GM12878 (cell line): ENCODE measurements at regions not wholly inside any gene's neighbourhood (a gene's known extent, or its start where the extent isn't known, plus 50 kb on each side); places are given as distances from the start of the nearest gene placed in this dataset.

Experiments used
- ATAC-seq: fragments of 200-7000 bp; cut with Tn5 transposase; 3 replicates; pipeline ENCODE4 v1.9.1; 2020; ENCODE audit warnings: mild to moderate bottlenecking, moderate library complexity
- BruUV-seq: library from RNA; stranded (reverse); fragments of 400-500 nt; replicated peaks from 2 replicates; lab custom pipeline; 2021; lab: Mats Ljungman, UMichigan
- CTCF ChIA-PET: fragments of 300-600 bp; sonication (Branson Sonifier 250); formaldehyde crosslinking; extraction: SDS; loops from one replicate; lab custom pipeline; 2021; ENCODE audit warnings: inconsistent platforms; lab: Yijun Ruan, JAX
- POLR2A ChIA-PET: fragments of 350-600 bp; formaldehyde crosslinking; extraction: SDS; loops from one replicate; lab custom pipeline; 2021; ENCODE audit warnings: inconsistent platforms; lab: Charles Lee
- RAD21 ChIA-PET: fragments of 300-600 bp; sonication (Branson Sonifier 250); formaldehyde crosslinking; loops from one replicate; lab custom pipeline; 2023; ENCODE audit warnings: antibody characterized with exemption; ENCODE audit not compliant: unreplicated experiment; lab: Charles Lee
- SMC1A ChIA-PET: fragments of 300-600 bp; sonication (Branson Sonifier 250); formaldehyde crosslinking; loops from one replicate; lab custom pipeline; 2023; ENCODE audit not compliant: unreplicated experiment, uncharacterized antibody; lab: Charles Lee
- DNase-seq: peaks from one replicate; pipeline ENCODE4 v3.0.0-alpha.2; 2011; ENCODE audit warnings: low read depth, low spot score
- FAIRE-seq: peaks from 3 replicates; lab custom pipeline; 2011; peaks lifted over from hg19 to GRCh38; lab: Jason Lieb, UNC
- H2AFZ ChIP-seq: 2 replicates; pipeline ENCODE4 v1.6.0; 2011; ENCODE audit warnings: low read depth, low read length, control low read depth; ENCODE audit not compliant: control insufficient read depth
- H3K27ac ChIP-seq: 2 replicates; pipeline ENCODE4 v1.5.1; 2011; ENCODE audit warnings: control low read depth; ENCODE audit not compliant: control insufficient read depth, insufficient read depth
- H3K27me3 ChIP-seq, 2 experiments: replicated peaks in 1 of 2; 2 replicates each; pipeline versions ENCODE4 v1.6.0 to v1.6.1; 2011; ENCODE audit warnings: low read length in 1 of 2; ENCODE audit not compliant: control insufficient read depth in 2 of 2, insufficient read depth in 2 of 2
- H3K36me3 ChIP-seq, 2 experiments: 2 replicates each; pipeline ENCODE4 v1.5.1; 2011; ENCODE audit warnings: low read length in 1 of 2; ENCODE audit not compliant: control insufficient read depth in 2 of 2, insufficient read depth in 2 of 2
- H3K4me1 ChIP-seq: 2 replicates; pipeline ENCODE4 v1.6.1; 2011; ENCODE audit warnings: mild to moderate bottlenecking, low read length, moderate library complexity, mixed read lengths; ENCODE audit not compliant: control insufficient read depth, insufficient read depth
- H3K4me2 ChIP-seq: 2 replicates; pipeline ENCODE4 v1.6.0; 2011; ENCODE audit warnings: control low read depth; ENCODE audit not compliant: control insufficient read depth, insufficient read depth
- H3K4me3 ChIP-seq: fragments of 200-600 bp; sonication (generic); 2 replicates; pipeline ENCODE4 v1.5.1; 2016
- H3K79me2 ChIP-seq: 2 replicates; pipeline ENCODE4 v1.6.0; 2011; ENCODE audit warnings: low read length; ENCODE audit not compliant: control insufficient read depth, insufficient read depth
- H3K9ac ChIP-seq: 2 replicates; pipeline ENCODE4 v1.8.0; 2011; ENCODE audit warnings: low read length, control low read depth, mixed read lengths; ENCODE audit not compliant: control insufficient read depth, insufficient read depth
- H3K9me3 ChIP-seq: replicated peaks from 3 replicates; pipeline ENCODE4 v1.5.1; 2011; ENCODE audit warnings: mild to moderate bottlenecking, low read length; ENCODE audit not compliant: control insufficient read depth, insufficient read depth
- H4K20me1 ChIP-seq: 2 replicates; pipeline ENCODE4 v1.6.0; 2011; ENCODE audit not compliant: control insufficient read depth, insufficient read depth
- CHD1 ChIP-seq: IDR thresholded peaks from 2 replicates; pipeline ENCODE4 v1.6.1; 2012; ENCODE audit warnings: low read depth, low read length, improper control_type of control experiment
- CREB1 ChIP-seq: IDR thresholded peaks from 2 replicates; pipeline ENCODE4 v1.6.1; 2012; ENCODE audit warnings: low read depth, mild to moderate bottlenecking, inconsistent platforms
- FOXM1 ChIP-seq: IDR thresholded peaks from 2 replicates; pipeline ENCODE4 v1.6.1; 2012; ENCODE audit warnings: low read depth, mild to moderate bottlenecking, inconsistent platforms, low read length, moderate library complexity
- KAT2A ChIP-seq: conservative IDR thresholded peaks from 2 replicates; pipeline ENCODE4 v1.6.1; 2011; ENCODE audit warnings: low read depth, low read length; ENCODE audit not compliant: control insufficient read depth
- KDM1A ChIP-seq: fragments of 200-600 bp; sonication (generic); IDR thresholded peaks from 2 replicates; pipeline ENCODE4 v1.6.1; 2016; ENCODE audit warnings: borderline replicate concordance
- KLF5 ChIP-seq: fragments of 450-650 bp; IDR thresholded peaks from 2 replicates; pipeline ENCODE4 v1.6.1; 2014; ENCODE audit warnings: mild to moderate bottlenecking; ENCODE audit not compliant: partially characterized antibody
- MTA3 ChIP-seq: IDR thresholded peaks from 2 replicates; pipeline ENCODE4 v1.6.1; 2012; ENCODE audit warnings: low read length, inconsistent platforms, borderline replicate concordance
- POLR2AphosphoS5 ChIP-seq: IDR thresholded peaks from 2 replicates; pipeline ENCODE4 v1.6.1; 2011; ENCODE audit warnings: mild to moderate bottlenecking, low read length, inconsistent platforms
- RBBP5 ChIP-seq: fragments of 200-600 bp; sonication (generic); conservative IDR thresholded peaks from 2 replicates; pipeline ENCODE4 v1.6.1; 2016
- SKIL ChIP-seq: fragments of 450-650 bp; IDR thresholded peaks from 2 replicates; pipeline ENCODE4 v1.6.1; 2017; ENCODE audit warnings: mild to moderate bottlenecking, low read depth, inconsistent platforms; ENCODE audit not compliant: poor library complexity, severe bottlenecking
- SMAD1 ChIP-seq: fragments of 450-650 bp; IDR thresholded peaks from 2 replicates; pipeline ENCODE4 v1.6.1; 2018; ENCODE audit warnings: mild to moderate bottlenecking, low read depth; ENCODE audit not compliant: partially characterized antibody
- YBX1 ChIP-seq: fragments of 450-650 bp; IDR thresholded peaks from 2 replicates; pipeline ENCODE4 v1.6.1; 2016; ENCODE audit warnings: antibody characterized with exemption
- ZBTB4 ChIP-seq: fragments of 450-650 bp; formaldehyde crosslinking; IDR thresholded peaks from 2 replicates; pipeline ENCODE4 v1.4.0; 2022; ENCODE audit warnings: mild to moderate bottlenecking, moderate library complexity
- ZNF687 ChIP-seq: fragments of 450-650 bp; IDR thresholded peaks from 2 replicates; pipeline ENCODE4 v1.6.1; 2017; ENCODE audit warnings: mild to moderate bottlenecking, moderate library complexity
- ZZZ3 ChIP-seq: IDR thresholded peaks from 2 replicates; pipeline ENCODE4 v1.6.1; 2011; ENCODE audit warnings: low read depth; ENCODE audit not compliant: control insufficient read depth, insufficient read length
- WGBS: methylation state at CpG from one replicate; pipeline ENCODE4 v1.1.6; 2016; ENCODE audit warnings: low lambda C conversion rate; ENCODE audit not compliant: insufficient replicate concordance, insufficient coverage; ENCODE audit errors: missing lambda C conversion rate; 5-methylcytosine and 5-hydroxymethylcytosine counted together
- in situ Hi-C: fragments of 300-500 bp; cut with MboI; formaldehyde crosslinking; loops from 9 replicates; pipeline ENCODE4 v1.14.3; 2018; ENCODE audit warnings: mixed read lengths
- intact Hi-C: fragments of 100-400 bp; cut with micrococcal nuclease; formaldehyde crosslinking; loops from one replicate; pipeline ENCODE4 v1.14.2; 2022; ENCODE audit not compliant: unreplicated experiment

- DNase-seq, result no peak
- Histone ChIP-seq H3K27me3 (no peaks in the 10 kb centered on the region; a peak in 1 of 4 replicates), H3K4me3 (no peak overlapping the region), H3K4me2 (no peak overlapping the region), H3K79me2 (no peaks in the 10 kb centered on the region), H3K9me3 (no peaks in the 10 kb centered on the region), H4K20me1 (no peaks in the 10 kb centered on the region), H3K36me3 (no peaks in the 10 kb centered on the region), H3K4me1 (no peaks in the 10 kb centered on the region), H2AFZ (no peak overlapping the region), H3K27ac (no peak overlapping the region), H3K9ac (no peak overlapping the region)
- no peak for FAIRE-seq
- BruUV-seq, result no TSS peak
- intact Hi-C loops, result no loop called here
- SMC1A ChIA-PET, result interaction anchor here (0.6 to 1.4 kb wide), 3 partner anchors 10 to 508 kb away, joined by 3 read pairs; no protein-coding TSS in a partner anchor
- ATAC-seq, result no peak
- in situ Hi-C loops, result no loop called here
- 31% methylated on average over 3 of the region's 3 CpGs for WGBS
- CTCF ChIA-PET, result interaction anchor here (1.1 to 1.2 kb wide), 2 partner anchors 10 to 12 kb away, joined by 3 read pairs; no protein-coding TSS in a partner anchor
- POLR2A ChIA-PET, result no interaction called here
- RAD21 ChIA-PET, result interaction anchor here (1.2 kb wide), 1 partner anchor 454 kb away, joined by 3 read pairs; no protein-coding TSS in a partner anchor
- TF ChIP-seq POLR2AphosphoS5 (no peak), SKIL (no peak), SMAD1 (no peak), YBX1 (no peak), ZBTB4 (CRISPR knock-in tag) (no peak), FOXM1 (no peak), RBBP5 (no peak), KLF5 (no peak), ZNF687 (no peak), KAT2A (no peak), CHD1 (no peak), MTA3 (no peak), ZZZ3 (no peak), KDM1A (no peak), CREB1 (no peak)
Observed at GRCh38 chr12:24537083-24537860, 411.6 kb downstream of the BCAT1 start.
